NCI-H82 treated with DMSO at 0.1 percent for 48 hours (cell line): ENCODE measurements at regions not wholly inside any gene's neighbourhood (a gene's known extent, or its start where the extent isn't known, plus 50 kb on each side); places are given as distances from the start of the nearest gene placed in this dataset.

Experiments used
- DNase-seq: peaks from one replicate; lab custom pipeline; 2025; ENCODE audit not compliant: unreplicated experiment; lab: John Stamatoyannopoulos, UW

- DNase-seq, result no peak
Measured at GRCh38 chr2:238558456-238559099, 131.9 kb downstream of the ASB1 start.

GRCh38 chr2:238560234-238560633 is 133.5 kb downstream of the ASB1 start:
- DNase-seq, result no peak

- DNase-seq, result no peak
Measured at GRCh38 chr2:238561230-238561629, 134.5 kb downstream of the ASB1 start.

GRCh38 chr2:238562446-238562845 is 135.7 kb downstream of the ASB1 start:
- DNase-seq, result no peak

GRCh38 chr2:238563551-238563950 is 136.8 kb downstream of the ASB1 start:
- no peak for DNase-seq

GRCh38 chr2:238564286-238564920 is 137.7 kb downstream of the ASB1 start:
- no peak for DNase-seq

GRCh38 chr2:238565031-238565430 is 138.3 kb downstream of the ASB1 start:
- no peak for DNase-seq

- no peak for DNase-seq
Measured at GRCh38 chr2:238566001-238566645, 139.4 kb downstream of the ASB1 start.

GRCh38 chr2:238567067-238567855 is 140.5 kb downstream of the ASB1 start:
- no peak for DNase-seq

- no peak for DNase-seq
Measured at GRCh38 chr2:238567996-238568395, 141.3 kb downstream of the ASB1 start.

- no peak for DNase-seq
Measured at GRCh38 chr2:238568455-238569440, 142.0 kb downstream of the ASB1 start.

GRCh38 chr2:238569507-238570195 is 142.9 kb downstream of the ASB1 start:
- no peak for DNase-seq

GRCh38 chr2:238570391-238570790 is 143.7 kb downstream of the ASB1 start:
- DNase-seq, result no peak

GRCh38 chr2:238570926-238571325 is 144.2 kb downstream of the ASB1 start:
- DNase-seq, result no peak

- DNase-seq, result no peak
Measured at GRCh38 chr2:238571661-238572372, 145.1 kb downstream of the ASB1 start.

- no peak for DNase-seq
Measured at GRCh38 chr2:238573065-238573778, 146.5 kb downstream of the ASB1 start.

GRCh38 chr2:238573916-238574315 is 147.2 kb downstream of the ASB1 start:
- no peak for DNase-seq

GRCh38 chr2:238574490-238575271 is 148.0 kb downstream of the ASB1 start:
- DNase-seq, result no peak
